Astrocyte (in vitro differentiated cells and primary cell): ENCODE measurements at regions not wholly inside any gene's neighbourhood (a gene's known extent, or its start where the extent isn't known, plus 50 kb on each side); places are given as distances from the start of the nearest gene placed in this dataset.

ENCODE experiments used
- CTCF ChIP-seq: IDR thresholded peaks from 2 replicates; pipeline ENCODE4 v1.5.1; 2011; ENCODE audit warnings: low read depth, mild to moderate bottlenecking, inconsistent platforms, low read length, moderate library complexity; ENCODE audit not compliant: insufficient read depth
- EZH2 ChIP-seq: IDR thresholded peaks from 2 replicates; pipeline ENCODE4 v1.6.1; 2012; ENCODE audit warnings: mild to moderate bottlenecking, low read length, inconsistent platforms; ENCODE audit not compliant: insufficient read depth

GRCh38 chr5:101688156-101688555 is 607.9 kb downstream of the SLCO4C1 start:
- no peak for TF ChIP-seq EZH2
- no peak for TF ChIP-seq CTCF
